ENCODE measurements at regions not wholly inside any gene's neighbourhood (a gene's known extent, or its start where the extent isn't known, plus 50 kb on each side); places are given as distances from the start of the nearest gene placed in this dataset.

DNA sequence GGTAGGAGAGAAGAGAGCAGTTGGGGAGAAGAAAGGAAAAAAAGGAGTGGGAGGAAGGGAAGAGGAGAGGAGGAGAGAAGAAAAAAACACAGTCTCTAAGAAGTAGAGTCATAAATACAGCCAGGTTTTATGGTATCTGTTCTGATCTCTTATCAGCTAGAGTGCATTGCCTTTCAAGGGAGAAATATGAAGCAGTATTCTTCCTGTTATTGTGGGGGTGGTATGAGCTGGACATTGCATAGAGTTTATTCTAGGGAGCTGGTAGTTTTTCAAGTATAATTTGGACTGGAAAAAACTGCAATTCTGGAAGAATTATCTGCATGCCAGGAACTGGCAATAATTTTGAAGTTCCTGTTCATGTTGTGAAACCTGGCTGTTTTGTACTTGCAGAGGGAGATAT, 54.9 kb upstream of the TAB3 start:
- TF ChIP-seq, protein P1, sequence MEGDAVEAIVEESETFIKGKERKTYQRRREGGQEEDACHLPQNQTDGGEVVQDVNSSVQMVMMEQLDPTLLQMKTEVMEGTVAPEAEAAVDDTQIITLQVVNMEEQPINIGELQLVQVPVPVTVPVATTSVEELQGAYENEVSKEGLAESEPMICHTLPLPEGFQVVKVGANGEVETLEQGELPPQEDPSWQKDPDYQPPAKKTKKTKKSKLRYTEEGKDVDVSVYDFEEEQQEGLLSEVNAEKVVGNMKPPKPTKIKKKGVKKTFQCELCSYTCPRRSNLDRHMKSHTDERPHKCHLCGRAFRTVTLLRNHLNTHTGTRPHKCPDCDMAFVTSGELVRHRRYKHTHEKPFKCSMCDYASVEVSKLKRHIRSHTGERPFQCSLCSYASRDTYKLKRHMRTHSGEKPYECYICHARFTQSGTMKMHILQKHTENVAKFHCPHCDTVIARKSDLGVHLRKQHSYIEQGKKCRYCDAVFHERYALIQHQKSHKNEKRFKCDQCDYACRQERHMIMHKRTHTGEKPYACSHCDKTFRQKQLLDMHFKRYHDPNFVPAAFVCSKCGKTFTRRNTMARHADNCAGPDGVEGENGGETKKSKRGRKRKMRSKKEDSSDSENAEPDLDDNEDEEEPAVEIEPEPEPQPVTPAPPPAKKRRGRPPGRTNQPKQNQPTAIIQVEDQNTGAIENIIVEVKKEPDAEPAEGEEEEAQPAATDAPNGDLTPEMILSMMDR (conservative IDR thresholded peaks at IDR 0.05 in 1 of 2, IDR thresholded peaks at IDR 0.05 in 1 of 2; ENCODE audit: low read depth in 1 of 2, low read length in 2 of 2) = no peak
- no peak for TF ChIP-seq EZH2 (IDR thresholded peaks at IDR 0.05; ENCODE audit: low read length, missing control alignments)
